DOHH2 (cell line): ENCODE measurements at regions not wholly inside any gene's neighbourhood (a gene's known extent, or its start where the extent isn't known, plus 50 kb on each side); places are given as distances from the start of the nearest gene placed in this dataset.

Experiments used
- CTCF ChIP-seq: fragments of 200-600 bp; sonication (generic); IDR thresholded peaks from one replicate; pipeline ENCODE4 v1.5.1; 2014; ENCODE audit warnings: antibody characterized with exemption, mild to moderate bottlenecking, low read depth, low read length; ENCODE audit not compliant: poor library complexity, severe bottlenecking
- EZH2phosphoT487 ChIP-seq: fragments of 200-600 bp; sonication (generic); IDR thresholded peaks from 2 replicates; pipeline ENCODE4 v1.6.1; 2017; ENCODE audit warnings: borderline replicate concordance, mild to moderate bottlenecking, antibody characterized with exemption, low read length, moderate library complexity, mixed read lengths

GRCh38 chr10:78782441-78782840, 286.3 kb upstream of the ZMIZ1 start:
- TF ChIP-seq CTCF (no peak), EZH2phosphoT487 (no peak)
